Uterus (tissue), 3 donors: ENCODE measurements at regions not wholly inside any gene's neighbourhood (a gene's known extent, or its start where the extent isn't known, plus 50 kb on each side); places are given as distances from the start of the nearest gene placed in this dataset.

Experiments used
- DNase-seq, 2 donors: peaks; one replicate each; pipeline ENCODE4 v3.0.0-alpha.2; 2019 to 2020
- H3K27ac ChIP-seq, 2 donors: fragments of 200-600 bp; sonication (generic); 1 replicate in 1 of 2; 2 replicates in 1 of 2; pipeline ENCODE4 v1.5.1; 2016 to 2018
- H3K27me3 ChIP-seq, 2 donors: fragments of 200-600 bp; sonication (generic); one replicate each; pipeline ENCODE4 v1.5.1; 2018 to 2019; ENCODE audit warnings: control low read depth in 1 of 2
- H3K36me3 ChIP-seq, 2 donors: fragments of 200-600 bp; sonication (generic); one replicate each; pipeline ENCODE4 v1.5.1; 2019; ENCODE audit warnings: control low read depth in 1 of 2
- H3K4me1 ChIP-seq, 2 donors: fragments of 200-600 bp; sonication (generic); one replicate each; pipeline ENCODE4 v1.5.1; 2018 to 2019; ENCODE audit warnings: control low read depth in 1 of 2
- H3K4me3 ChIP-seq, 2 donors: fragments of 200-600 bp; sonication (generic); 1 replicate in 1 of 2; 2 replicates in 1 of 2; pipeline ENCODE4 v1.5.1; 2018 to 2019; ENCODE audit warnings: mild to moderate bottlenecking in 1 of 2
- H3K9me3 ChIP-seq, 2 donors: fragments of 200-600 bp; sonication (generic); one replicate each; pipeline ENCODE4 v1.5.1; 2019; ENCODE audit warnings: control low read depth in 1 of 2
- POLR2A ChIP-seq, 2 donors: fragments of 450-650 bp; IDR thresholded peaks; one replicate each; pipeline ENCODE4 v1.6.1; 2016; ENCODE audit warnings: antibody characterized with exemption in 2 of 2, mild to moderate bottlenecking in 1 of 2, moderate library complexity in 1 of 2
- intact Hi-C: fragments of 100-400 bp; cut with DNase I; formaldehyde crosslinking; loops from one replicate; pipeline ENCODE4 v1.15.1; 2023; ENCODE audit warnings: low total_unique reads
- TF ChIP-seq, protein P1 (sequence below), 4 experiments: fragments of 200-600 bp in 2 of 4; fragments of 450-650 bp in 2 of 4; sonication (generic) in 2 of 4; IDR thresholded peaks; one replicate each; pipeline ENCODE4 v1.5.1; 2016 to 2019; ENCODE audit warnings: antibody characterized with exemption in 4 of 4, mild to moderate bottlenecking in 2 of 4, moderate library complexity in 1 of 4
- donor health status: DM: yes; HTN: yes; CAD: no.

GRCh38 chr11:81913793-81914192, 819.9 kb downstream of the FAM181B start:
- intact Hi-C loops = no loop called here
- no peaks in the 10 kb centered on the region for H3K36me3 ChIP-seq
- H3K27me3 ChIP-seq = no peaks in the 10 kb centered on the region
- no peak for DNase-seq
- no peak overlapping the region for H3K4me3 ChIP-seq
- H3K27ac ChIP-seq = no peak overlapping the region
- H3K9me3 ChIP-seq = no peaks in the 10 kb centered on the region
- H3K4me1 ChIP-seq = no peaks in the 10 kb centered on the region
- no peak for TF ChIP-seq POLR2A (IDR thresholded peaks at IDR 0.05)
- TF ChIP-seq, protein P1, sequence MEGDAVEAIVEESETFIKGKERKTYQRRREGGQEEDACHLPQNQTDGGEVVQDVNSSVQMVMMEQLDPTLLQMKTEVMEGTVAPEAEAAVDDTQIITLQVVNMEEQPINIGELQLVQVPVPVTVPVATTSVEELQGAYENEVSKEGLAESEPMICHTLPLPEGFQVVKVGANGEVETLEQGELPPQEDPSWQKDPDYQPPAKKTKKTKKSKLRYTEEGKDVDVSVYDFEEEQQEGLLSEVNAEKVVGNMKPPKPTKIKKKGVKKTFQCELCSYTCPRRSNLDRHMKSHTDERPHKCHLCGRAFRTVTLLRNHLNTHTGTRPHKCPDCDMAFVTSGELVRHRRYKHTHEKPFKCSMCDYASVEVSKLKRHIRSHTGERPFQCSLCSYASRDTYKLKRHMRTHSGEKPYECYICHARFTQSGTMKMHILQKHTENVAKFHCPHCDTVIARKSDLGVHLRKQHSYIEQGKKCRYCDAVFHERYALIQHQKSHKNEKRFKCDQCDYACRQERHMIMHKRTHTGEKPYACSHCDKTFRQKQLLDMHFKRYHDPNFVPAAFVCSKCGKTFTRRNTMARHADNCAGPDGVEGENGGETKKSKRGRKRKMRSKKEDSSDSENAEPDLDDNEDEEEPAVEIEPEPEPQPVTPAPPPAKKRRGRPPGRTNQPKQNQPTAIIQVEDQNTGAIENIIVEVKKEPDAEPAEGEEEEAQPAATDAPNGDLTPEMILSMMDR (IDR thresholded peaks at IDR 0.05) = no peak

GRCh38 chr11:81907996-81908395, 825.7 kb downstream of the FAM181B start:
- intact Hi-C loops = no loop called here
- Histone ChIP-seq H3K27ac (no peak overlapping the region), H3K36me3 (no peaks in the 10 kb centered on the region), H3K4me1 (no peaks in the 10 kb centered on the region), H3K4me3 (no peak overlapping the region), H3K27me3 (no peaks in the 10 kb centered on the region), H3K9me3 (no peaks in the 10 kb centered on the region)
- TF ChIP-seq, protein P1 (IDR thresholded peaks at IDR 0.05) = no peak
- TF ChIP-seq POLR2A (IDR thresholded peaks at IDR 0.05) = no peak
- DNase-seq = no peak

- Histone ChIP-seq H3K27me3 (no peaks in the 10 kb centered on the region), H3K4me1 (no peaks in the 10 kb centered on the region), H3K36me3 (no peaks in the 10 kb centered on the region), H3K27ac (no peak overlapping the region), H3K4me3 (no peak overlapping the region), H3K9me3 (peaks cover 0 to 3% of the 10 kb centered on the region in 2 donors)
- TF ChIP-seq, protein P1 (IDR thresholded peaks at IDR 0.05) = no peak
- TF ChIP-seq POLR2A (IDR thresholded peaks at IDR 0.05) = no peak
- DNase-seq = no peak
- intact Hi-C loops = no loop called here
Observed at GRCh38 chr11:81899156-81899555, 834.5 kb downstream of the FAM181B start.

DNA sequence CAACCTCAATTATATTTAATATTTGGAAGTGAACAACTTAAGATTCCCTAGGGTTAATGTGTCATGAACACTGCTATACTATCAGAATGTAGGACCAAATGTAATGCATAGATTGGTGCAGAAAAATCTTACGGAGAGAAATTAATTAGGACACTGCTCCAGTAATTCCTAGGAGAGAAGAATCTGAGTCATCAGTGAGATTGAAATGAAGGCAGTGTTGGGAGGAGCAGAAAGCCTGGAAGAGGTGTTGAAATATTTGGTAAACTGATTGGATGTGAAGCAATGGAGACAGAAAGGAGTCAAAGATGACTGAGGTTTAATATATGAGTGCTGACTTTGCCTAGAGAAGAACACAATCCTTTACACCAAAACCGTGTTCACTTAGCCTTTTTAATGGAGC, 836.0 kb downstream of the FAM181B start:
- no peak for TF ChIP-seq POLR2A (IDR thresholded peaks at IDR 0.05)
- TF ChIP-seq, protein P1 (IDR thresholded peaks at IDR 0.05) = no peak
- Histone ChIP-seq H3K27ac (no peak overlapping the region), H3K36me3 (no peaks in the 10 kb centered on the region), H3K4me1 (no peaks in the 10 kb centered on the region), H3K9me3 (peaks cover 0 to 3% of the 10 kb centered on the region in 2 donors), H3K27me3 (no peaks in the 10 kb centered on the region), H3K4me3 (no peak overlapping the region)
- intact Hi-C loops = no loop called here
- no peak for DNase-seq

DNA sequence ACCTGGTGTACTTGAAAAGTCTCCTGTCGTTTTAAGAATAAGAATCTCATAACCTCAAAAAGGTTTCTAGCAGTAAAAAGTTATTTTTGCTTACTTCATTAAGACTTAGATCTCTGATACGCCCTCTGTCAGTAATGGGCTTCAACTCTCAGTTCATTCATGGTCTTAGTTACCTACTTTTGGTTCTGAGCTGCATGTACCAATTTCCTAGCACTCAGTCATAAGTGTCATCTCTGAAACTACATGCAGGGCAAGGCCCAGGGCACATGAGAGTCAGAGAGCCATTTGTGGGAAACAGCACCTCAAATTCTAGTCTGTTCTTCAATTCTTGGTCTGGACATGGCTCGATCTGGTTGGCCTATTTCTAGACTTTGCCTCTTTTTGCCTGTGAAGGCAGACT, 838.4 kb downstream of the FAM181B start:
- Histone ChIP-seq H3K27me3 (no peaks in the 10 kb centered on the region), H3K9me3 (peaks cover 0 to 3% of the 10 kb centered on the region in 2 donors), H3K4me1 (no peaks in the 10 kb centered on the region), H3K4me3 (no peak overlapping the region), H3K27ac (no peak overlapping the region), H3K36me3 (no peaks in the 10 kb centered on the region)
- intact Hi-C loops = no loop called here
- DNase-seq = no peak
- TF ChIP-seq POLR2A (IDR thresholded peaks at IDR 0.05) = no peak
- TF ChIP-seq, protein P1 (IDR thresholded peaks at IDR 0.05) = no peak
